Activated CD4-positive, alpha-beta T cell treated with anti-CD3 and anti-CD28 coated beads, Interleukin-2, amount 10 ng/mL, durations not matched to agents 24 days and 14 days (primary cell): ENCODE measurements at regions not wholly inside any gene's neighbourhood (a gene's known extent, or its start where the extent isn't known, plus 50 kb on each side); places are given as distances from the start of the nearest gene placed in this dataset.
"Not testable (repeated sequence)": the region's sequence is repeated elsewhere in the genome, so short reads cannot be mapped to it uniquely, and the experiment has no call there.

Experiments
- DNase-seq: peaks from one replicate; pipeline ENCODE4 v3.0.0; 2022
- H3K27ac Mint-ChIP-seq: one replicate; pipeline ENCODE4 v1.8.0; 2022; ENCODE audit warnings: mild to moderate bottlenecking, mixed read lengths
- H3K27me3 Mint-ChIP-seq: one replicate; pipeline ENCODE4 v1.8.0; 2022; ENCODE audit warnings: mixed read lengths
- H3K36me3 Mint-ChIP-seq: one replicate; pipeline ENCODE4 v1.8.0; 2022; ENCODE audit warnings: low read depth, mild to moderate bottlenecking, mixed read lengths
- H3K4me1 Mint-ChIP-seq: one replicate; pipeline ENCODE4 v1.8.0; 2021; ENCODE audit warnings: mixed read lengths
- H3K4me3 Mint-ChIP-seq: one replicate; pipeline ENCODE4 v1.8.0; 2022; ENCODE audit warnings: mild to moderate bottlenecking, moderate library complexity, mixed read lengths
- H3K9me3 Mint-ChIP-seq: one replicate; pipeline ENCODE4 v1.8.0; 2021; ENCODE audit warnings: mixed read lengths
- intact Hi-C: fragments of 100-400 bp; cut with micrococcal nuclease; formaldehyde crosslinking; loops from one replicate; pipeline ENCODE4 v1.15.1; 2023

DNA sequence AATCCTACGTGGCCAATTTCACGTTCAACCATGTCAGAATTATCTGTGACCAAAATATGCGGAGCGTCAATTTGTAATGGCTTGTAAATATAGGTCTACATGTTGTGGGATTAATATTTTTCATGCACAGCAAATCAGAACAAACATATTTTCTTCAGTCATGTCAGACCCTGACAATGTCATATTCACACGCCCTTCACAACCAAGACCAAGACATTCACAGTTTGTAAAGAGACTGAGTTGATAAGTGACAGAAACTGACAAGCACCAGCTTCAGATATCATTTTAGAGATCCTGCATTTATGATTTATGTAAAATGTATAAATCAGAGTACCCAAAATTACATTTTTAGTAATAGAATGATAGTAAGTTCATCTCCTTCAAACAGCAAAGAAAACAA is 57.3 kb upstream of the NOVA1 start:
- H3K36me3 Mint-ChIP-seq: no peaks in the 10 kb centered on the region
- no peaks in the 10 kb centered on the region for H3K27me3 Mint-ChIP-seq
- H3K9me3 Mint-ChIP-seq: no peaks in the 10 kb centered on the region
- no peaks in the 10 kb centered on the region for H3K4me1 Mint-ChIP-seq
- no peak overlapping the region for H3K27ac Mint-ChIP-seq
- intact Hi-C loops: no loop called here
- H3K4me3 Mint-ChIP-seq: no peak overlapping the region
- no peak for DNase-seq

DNA sequence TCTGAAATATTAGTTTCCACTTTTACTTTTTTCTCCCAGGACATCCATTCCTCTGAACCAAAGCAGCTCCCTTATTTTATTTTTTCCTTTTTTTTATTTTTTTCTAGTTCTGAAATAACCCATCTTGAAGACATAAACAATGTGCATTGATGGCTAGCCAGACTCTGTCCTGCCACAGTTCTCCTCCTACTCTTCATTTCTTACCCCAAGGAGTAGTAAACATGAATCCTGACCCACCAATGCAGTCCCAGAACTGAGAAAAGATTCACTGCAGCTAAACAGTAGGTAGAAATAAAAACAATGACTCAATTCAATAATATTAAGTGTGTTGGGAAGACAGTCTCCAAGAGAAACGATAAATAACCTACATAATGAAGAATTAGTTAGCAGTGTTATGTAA is 65.7 kb upstream of the NOVA1 start:
- Mint-ChIP-seq H3K4me3 (no peak overlapping the region), H3K4me1 (no peaks in the 10 kb centered on the region), H3K9me3 (peaks cover 12% of the 10 kb centered on the region), H3K27ac (no peak overlapping the region), H3K27me3 (no peaks in the 10 kb centered on the region), H3K36me3 (no peaks in the 10 kb centered on the region)
- intact Hi-C loops: no loop called here
- no peak for DNase-seq

DNA sequence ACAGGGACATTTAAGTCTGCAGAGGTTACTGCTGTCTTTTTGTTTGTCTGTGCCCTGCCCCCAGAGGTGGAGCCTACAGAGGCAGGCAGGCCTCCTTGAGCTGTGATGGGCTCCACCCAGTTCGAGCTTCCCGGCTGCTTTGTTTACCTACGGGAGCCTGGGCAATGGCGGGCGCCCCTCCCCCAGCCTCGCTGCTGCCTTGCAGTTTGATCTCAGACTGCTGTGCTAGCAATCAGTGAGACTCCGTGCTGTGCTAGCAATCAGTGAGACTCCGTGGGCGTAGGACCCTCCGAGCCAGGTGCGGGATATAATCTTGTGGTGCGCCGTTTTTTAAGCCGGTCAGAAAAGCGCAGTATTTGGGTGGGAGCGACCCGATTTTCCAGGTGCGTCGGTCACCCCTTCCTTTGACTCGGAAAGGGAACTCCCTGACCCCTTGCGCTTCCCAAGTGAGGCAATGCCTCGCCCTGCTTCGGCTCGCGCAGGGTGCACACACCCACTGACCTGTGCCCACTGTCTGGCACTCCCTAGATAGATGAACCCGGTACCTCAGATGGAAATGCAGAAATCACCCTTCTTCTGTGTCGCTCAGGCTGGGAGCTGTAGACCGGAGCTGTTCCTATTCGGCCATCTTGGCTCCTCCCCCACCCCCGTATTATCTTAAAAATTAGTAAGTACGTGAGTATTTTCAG is 81.0 kb upstream of the NOVA1 start:
- H3K36me3 Mint-ChIP-seq, H3K9me3 Mint-ChIP-seq, H3K27me3 Mint-ChIP-seq, H3K4me3 Mint-ChIP-seq, DNase-seq, H3K27ac Mint-ChIP-seq, H3K4me1 Mint-ChIP-seq, intact Hi-C loops: not testable (repeated sequence)

DNA sequence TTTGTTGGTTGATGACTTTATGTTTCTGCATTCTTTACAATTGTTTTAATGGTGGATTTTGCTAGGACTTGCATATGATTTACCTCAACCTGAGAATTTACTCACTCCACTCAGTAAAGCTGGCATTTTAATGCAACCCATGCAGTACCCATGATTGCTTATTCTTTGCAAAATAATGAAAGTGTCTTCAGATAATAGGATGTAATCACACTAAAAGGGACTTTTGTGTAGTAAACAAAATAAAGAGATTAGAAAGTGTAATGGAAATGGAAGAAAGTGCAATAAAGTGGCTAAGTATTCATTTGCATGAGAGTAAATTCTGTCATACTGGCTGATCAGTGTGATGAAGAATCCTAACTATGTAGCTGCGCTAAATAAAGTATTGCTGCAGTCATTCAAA is 87.6 kb upstream of the NOVA1 start:
- intact Hi-C loops: no loop called here
- H3K27ac Mint-ChIP-seq: no peak overlapping the region
- H3K4me1 Mint-ChIP-seq: no peaks in the 10 kb centered on the region
- no peaks in the 10 kb centered on the region for H3K27me3 Mint-ChIP-seq
- DNase-seq: no peak
- no peak overlapping the region for H3K4me3 Mint-ChIP-seq
- H3K9me3 Mint-ChIP-seq: peaks cover 4% of the 10 kb centered on the region
- no peaks in the 10 kb centered on the region for H3K36me3 Mint-ChIP-seq

DNA sequence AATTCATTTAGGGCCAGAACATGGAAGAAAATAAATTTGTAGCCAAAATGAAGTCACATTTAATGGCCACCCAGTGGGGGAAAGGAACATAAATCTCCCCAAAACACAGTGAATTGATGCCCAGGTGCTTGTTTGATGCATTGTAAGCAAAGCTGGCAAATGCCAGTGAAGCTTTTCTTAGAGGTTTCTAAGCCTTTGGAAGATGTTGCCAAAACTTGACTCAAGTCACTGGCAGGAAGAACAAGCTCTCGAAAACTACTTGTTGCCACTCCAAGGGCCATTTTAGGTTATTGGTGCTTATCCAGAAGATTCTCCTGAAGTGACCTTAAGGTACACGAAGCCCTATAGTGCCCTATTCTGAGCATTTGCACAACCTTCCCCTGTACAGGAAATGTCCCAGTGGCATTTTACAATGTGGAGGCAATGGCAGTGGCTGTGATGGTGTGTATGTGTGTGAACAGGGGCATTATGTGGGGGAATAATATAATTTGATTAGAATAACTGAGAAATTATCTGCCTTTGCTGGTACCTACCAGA is 89.5 kb upstream of the NOVA1 start:
- no peaks in the 10 kb centered on the region for H3K4me1 Mint-ChIP-seq
- peaks cover 3% of the 10 kb centered on the region for H3K9me3 Mint-ChIP-seq
- no peaks in the 10 kb centered on the region for H3K36me3 Mint-ChIP-seq
- no peak overlapping the region for H3K27ac Mint-ChIP-seq
- H3K27me3 Mint-ChIP-seq: no peaks in the 10 kb centered on the region
- intact Hi-C loops: no loop called here
- H3K4me3 Mint-ChIP-seq: no peak overlapping the region
- no peak for DNase-seq

DNA sequence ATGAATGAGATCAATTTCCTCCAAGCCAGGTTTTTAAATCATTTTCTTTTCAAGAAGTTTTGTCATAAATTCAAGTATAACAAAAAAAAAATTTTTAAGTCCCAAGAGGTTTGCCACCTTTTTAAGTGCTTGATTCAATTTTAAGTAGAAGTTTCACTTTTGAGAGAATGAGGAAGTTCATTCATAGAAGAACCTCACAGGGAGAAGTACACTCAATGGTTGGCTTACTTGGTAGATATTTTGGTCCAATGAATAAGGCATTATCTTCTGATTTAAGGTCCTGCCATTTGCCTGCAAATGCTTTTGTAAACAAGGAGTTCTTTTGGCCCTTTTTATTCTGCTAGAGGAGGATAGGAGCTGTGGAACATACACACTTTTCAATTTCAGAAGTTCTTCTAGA is 96.7 kb upstream of the NOVA1 start:
- no peaks in the 10 kb centered on the region for H3K36me3 Mint-ChIP-seq
- H3K4me3 Mint-ChIP-seq: no peak overlapping the region
- DNase-seq: no peak
- no peaks in the 10 kb centered on the region for H3K27me3 Mint-ChIP-seq
- H3K9me3 Mint-ChIP-seq: peaks cover 14% of the 10 kb centered on the region
- intact Hi-C loops: no loop called here
- no peak overlapping the region for H3K27ac Mint-ChIP-seq
- no peaks in the 10 kb centered on the region for H3K4me1 Mint-ChIP-seq

DNA sequence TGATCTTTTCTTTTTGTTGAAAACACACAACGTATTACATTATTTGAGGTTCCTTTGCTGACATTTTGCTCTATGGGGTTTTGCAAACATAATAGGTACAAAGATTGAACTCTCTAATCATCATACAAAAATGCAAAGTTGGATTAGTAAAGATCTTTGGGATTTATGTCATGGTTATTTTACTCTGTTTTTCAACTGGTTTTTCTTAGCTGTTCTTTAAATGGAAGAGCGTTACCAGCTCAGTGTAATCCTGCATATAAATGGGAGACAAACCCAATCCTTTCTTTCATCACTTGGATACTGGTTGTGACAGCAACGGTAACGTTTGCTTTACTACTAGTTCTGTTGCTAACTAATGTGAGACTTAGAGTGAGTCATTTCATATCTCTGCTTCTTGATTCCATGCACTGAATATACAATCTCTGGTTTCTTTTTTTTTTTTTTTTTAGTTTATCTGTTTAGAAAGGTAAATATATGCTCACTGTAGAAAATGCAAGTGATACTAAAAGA is 104.9 kb upstream of the NOVA1 start:
- intact Hi-C loops: no loop called here
- H3K4me1 Mint-ChIP-seq: no peaks in the 10 kb centered on the region
- no peak for DNase-seq
- H3K27me3 Mint-ChIP-seq: no peaks in the 10 kb centered on the region
- peaks cover 10% of the 10 kb centered on the region for H3K9me3 Mint-ChIP-seq
- no peak overlapping the region for H3K27ac Mint-ChIP-seq
- no peaks in the 10 kb centered on the region for H3K36me3 Mint-ChIP-seq
- no peak overlapping the region for H3K4me3 Mint-ChIP-seq

DNA sequence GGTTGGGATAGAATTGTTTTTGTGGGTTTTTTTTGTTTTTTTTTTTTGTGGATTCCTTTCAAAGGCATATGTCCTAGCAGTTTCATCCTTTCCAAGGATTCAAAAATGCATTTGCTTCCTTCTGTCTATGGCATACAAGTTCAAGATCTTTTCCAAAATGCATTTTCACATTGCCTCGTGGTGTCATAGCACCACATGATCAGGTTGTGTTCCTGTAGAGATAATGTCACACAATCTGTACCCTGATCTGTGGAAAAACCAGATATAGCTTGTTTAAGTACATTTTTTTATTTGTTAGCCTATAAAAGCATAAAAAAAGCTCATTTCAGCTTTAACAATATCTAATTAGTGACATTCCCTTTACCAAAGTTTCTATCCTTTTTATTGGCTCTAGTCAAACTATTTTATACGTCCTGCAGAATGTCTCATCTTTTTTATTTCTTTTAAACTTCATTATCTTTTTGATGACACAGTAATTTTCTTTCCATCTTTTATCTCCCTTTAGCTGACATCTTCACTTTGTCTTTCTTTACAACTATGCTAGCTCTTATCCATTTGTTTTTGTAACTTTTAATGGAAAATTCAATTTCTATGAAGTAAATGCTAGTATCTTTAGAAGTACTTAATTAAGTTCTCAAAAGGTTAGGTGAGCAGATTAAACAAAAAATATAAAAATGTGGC is 106.0 kb upstream of the NOVA1 start:
- no peak overlapping the region for H3K4me3 Mint-ChIP-seq
- no peaks in the 10 kb centered on the region for H3K27me3 Mint-ChIP-seq
- no peaks in the 10 kb centered on the region for H3K4me1 Mint-ChIP-seq
- intact Hi-C loops: no loop called here
- H3K36me3 Mint-ChIP-seq: no peaks in the 10 kb centered on the region
- H3K27ac Mint-ChIP-seq: no peak overlapping the region
- no peak for DNase-seq
- H3K9me3 Mint-ChIP-seq: peaks cover 10% of the 10 kb centered on the region

DNA sequence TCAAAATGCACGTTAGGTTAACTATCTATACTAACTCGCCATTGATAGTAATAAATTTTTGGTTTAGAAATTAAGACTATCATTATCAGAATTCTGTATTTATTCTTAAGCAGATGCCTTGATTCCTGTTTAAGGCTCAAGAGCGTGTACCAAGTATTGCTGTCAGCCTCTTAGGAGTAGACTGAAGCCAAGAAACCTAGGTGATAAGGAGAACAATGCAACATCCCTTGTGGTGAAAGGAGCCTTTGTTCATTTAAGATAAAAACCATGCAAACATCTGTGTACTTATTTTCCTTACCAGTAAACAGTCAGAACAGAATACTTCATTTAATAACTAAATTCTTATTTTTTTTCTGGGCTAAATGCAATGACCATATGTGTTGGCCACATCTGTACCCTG is 109.4 kb upstream of the NOVA1 start:
- Mint-ChIP-seq H3K27me3 (no peaks in the 10 kb centered on the region), H3K27ac (no peak overlapping the region), H3K4me1 (no peaks in the 10 kb centered on the region), H3K9me3 (peaks cover 3% of the 10 kb centered on the region), H3K36me3 (no peaks in the 10 kb centered on the region), H3K4me3 (no peak overlapping the region)
- intact Hi-C loops: no loop called here
- no peak for DNase-seq

DNA sequence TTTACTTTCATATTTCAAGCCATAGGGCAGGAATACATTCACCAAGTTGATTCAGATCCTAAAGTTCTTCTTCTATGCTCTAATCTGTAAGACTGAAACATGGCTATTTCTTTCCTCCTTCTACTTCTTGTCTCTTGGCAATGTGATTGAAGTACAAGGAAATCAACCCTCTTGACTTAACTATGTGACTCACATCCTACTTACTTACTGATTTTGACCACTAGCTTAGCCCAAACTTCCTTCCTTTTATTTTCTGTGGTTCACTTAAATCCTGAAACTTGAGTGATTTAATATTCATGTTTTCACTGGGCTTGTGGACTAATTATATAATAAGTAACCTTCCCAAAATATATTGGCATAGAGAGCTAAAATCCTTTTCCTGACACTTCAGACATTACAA is 111.2 kb upstream of the NOVA1 start:
- no peak overlapping the region for H3K4me3 Mint-ChIP-seq
- intact Hi-C loops: no loop called here
- no peak for DNase-seq
- no peaks in the 10 kb centered on the region for H3K36me3 Mint-ChIP-seq
- H3K27me3 Mint-ChIP-seq: no peaks in the 10 kb centered on the region
- H3K9me3 Mint-ChIP-seq: peaks cover 4% of the 10 kb centered on the region
- no peak overlapping the region for H3K27ac Mint-ChIP-seq
- H3K4me1 Mint-ChIP-seq: no peaks in the 10 kb centered on the region

DNA sequence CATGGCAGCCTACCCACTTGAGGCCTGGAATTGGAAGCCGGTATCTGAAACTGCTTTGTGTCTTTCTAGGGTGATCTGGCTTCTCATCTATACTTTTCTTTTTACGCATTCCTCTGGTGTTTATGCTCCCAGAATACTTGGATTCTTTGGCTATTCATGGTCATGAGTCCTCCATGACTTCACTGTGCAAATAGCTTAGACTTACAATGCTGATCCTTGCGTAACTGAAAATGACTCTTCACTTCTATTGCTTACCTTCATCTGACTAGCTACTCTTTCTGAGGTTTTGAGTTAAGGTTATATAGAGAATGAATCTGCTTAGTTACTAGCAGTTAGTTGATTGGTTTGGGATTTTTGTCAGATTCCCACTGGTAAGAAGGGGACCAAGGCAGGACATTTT is 121.7 kb upstream of the NOVA1 start:
- intact Hi-C loops: no loop called here
- Mint-ChIP-seq H3K9me3 (peaks cover 9% of the 10 kb centered on the region), H3K36me3 (no peaks in the 10 kb centered on the region), H3K4me1 (no peaks in the 10 kb centered on the region), H3K27me3 (no peaks in the 10 kb centered on the region), H3K4me3 (no peak overlapping the region), H3K27ac (no peak overlapping the region)
- no peak for DNase-seq

DNA sequence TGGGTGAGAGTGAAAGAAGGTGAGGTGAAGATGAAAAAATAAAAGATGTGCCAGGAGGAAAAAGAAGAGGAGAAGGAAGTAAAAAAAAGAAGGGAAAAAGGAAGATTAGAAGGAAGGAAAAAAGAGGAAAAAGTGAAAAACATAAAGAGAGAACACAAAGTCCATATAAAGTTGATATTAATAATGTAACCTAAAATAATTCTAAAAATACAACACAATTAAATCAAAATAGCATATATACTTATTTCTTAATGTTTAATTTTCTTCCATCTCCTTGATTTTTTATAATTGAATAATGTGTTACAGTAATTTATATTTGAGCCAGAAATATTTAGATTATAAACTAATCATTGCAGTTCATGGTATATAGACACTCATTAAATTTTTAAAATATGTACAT is 124.4 kb upstream of the NOVA1 start:
- DNase-seq: no peak
- Mint-ChIP-seq H3K36me3 (no peaks in the 10 kb centered on the region), H3K27ac (no peak overlapping the region), H3K4me3 (no peak overlapping the region), H3K27me3 (no peaks in the 10 kb centered on the region), H3K9me3 (peaks cover 9% of the 10 kb centered on the region), H3K4me1 (no peaks in the 10 kb centered on the region)
- intact Hi-C loops: no loop called here

DNA sequence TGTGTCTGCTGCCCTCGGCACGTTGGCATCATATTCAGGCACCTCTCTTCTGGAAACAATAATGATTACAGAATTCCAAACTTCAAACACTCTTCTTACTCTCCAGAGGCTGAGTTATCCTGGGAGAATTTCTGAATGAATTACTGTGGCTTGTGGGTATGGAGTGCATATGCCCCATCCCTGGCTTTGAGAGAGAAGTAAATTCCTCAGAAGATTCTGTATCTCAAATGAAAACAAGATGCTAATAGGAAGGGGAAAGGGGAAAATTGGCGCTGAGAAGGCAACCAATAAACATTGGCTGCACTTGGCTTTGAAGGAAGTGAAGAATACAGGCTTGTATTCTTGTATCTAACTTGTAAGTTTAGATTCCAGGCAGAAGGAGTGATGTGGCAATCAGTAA is 132.0 kb upstream of the NOVA1 start:
- H3K9me3 Mint-ChIP-seq: peaks cover 4% of the 10 kb centered on the region
- intact Hi-C loops: no loop called here
- no peaks in the 10 kb centered on the region for H3K4me1 Mint-ChIP-seq
- DNase-seq: no peak
- no peak overlapping the region for H3K27ac Mint-ChIP-seq
- H3K4me3 Mint-ChIP-seq: no peak overlapping the region
- no peaks in the 10 kb centered on the region for H3K36me3 Mint-ChIP-seq
- H3K27me3 Mint-ChIP-seq: no peaks in the 10 kb centered on the region

DNA sequence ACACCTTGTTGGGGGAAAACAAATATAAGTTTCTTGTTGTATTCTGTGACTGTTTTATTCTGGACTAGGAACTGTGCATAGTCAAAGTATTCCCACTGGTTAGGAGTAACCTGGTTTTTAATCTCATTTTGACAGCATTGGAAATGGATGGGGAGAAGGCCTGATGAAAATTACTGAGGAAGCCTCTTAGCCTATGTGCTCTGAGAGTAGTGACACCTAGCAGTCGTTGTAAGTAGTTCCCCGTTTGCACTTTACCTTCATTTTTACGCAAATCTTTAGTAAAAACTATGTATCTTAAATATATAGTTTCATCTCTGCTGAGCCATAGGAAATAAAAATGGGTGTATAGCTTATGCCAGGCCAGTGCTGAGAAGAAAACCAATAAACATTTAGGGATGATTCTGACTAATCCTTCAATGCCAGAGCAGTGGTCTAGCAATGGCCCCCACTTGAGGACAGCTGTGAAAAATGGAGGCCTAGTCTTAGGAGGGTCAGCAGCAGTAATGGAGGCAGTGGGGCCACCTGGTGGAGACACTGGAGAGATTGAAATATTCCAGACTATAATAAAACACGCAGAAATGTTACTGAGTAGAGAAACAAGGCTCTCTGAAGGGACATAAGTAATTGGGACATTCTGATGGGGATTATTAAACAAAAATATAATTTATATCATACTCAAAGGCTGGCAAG is 133.2 kb upstream of the NOVA1 start:
- Mint-ChIP-seq H3K9me3 (peaks cover 7% of the 10 kb centered on the region), H3K36me3 (no peaks in the 10 kb centered on the region), H3K4me1 (no peaks in the 10 kb centered on the region), H3K27me3 (no peaks in the 10 kb centered on the region), H3K4me3 (no peak overlapping the region), H3K27ac (no peak overlapping the region)
- no peak for DNase-seq
- intact Hi-C loops: no loop called here
